Left renal pelvis (tissue), 4 donors: ENCODE measurements at regions not wholly inside any gene's neighbourhood (a gene's known extent, or its start where the extent isn't known, plus 50 kb on each side); places are given as distances from the start of the nearest gene placed in this dataset.

Experiments
- DNase-seq, 4 donors: peaks; one replicate each; pipeline ENCODE4 v3.0.0-alpha.2; 2013; ENCODE audit warnings: low read depth in 4 of 4, low spot score in 3 of 4

DNA sequence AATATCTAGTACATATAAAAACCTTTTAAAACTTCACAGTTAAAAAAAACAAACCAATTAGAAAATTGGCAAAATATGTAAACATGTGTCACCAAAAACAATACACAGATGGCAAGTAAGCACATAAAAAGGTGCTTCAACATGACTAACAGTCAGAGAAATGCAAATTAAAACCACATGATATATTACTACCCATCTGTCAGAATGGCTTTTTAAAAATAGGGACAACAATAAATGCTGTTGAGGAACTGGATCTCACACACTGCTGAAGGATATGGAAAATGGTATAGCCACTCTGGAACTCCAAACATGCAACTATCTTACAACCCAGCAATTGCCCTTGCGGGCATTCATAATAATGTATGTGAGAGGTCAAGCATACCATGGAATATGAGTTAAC is 1153.6 kb downstream of the FLRT2 start:
- DNase-seq, result no peak

DNA sequence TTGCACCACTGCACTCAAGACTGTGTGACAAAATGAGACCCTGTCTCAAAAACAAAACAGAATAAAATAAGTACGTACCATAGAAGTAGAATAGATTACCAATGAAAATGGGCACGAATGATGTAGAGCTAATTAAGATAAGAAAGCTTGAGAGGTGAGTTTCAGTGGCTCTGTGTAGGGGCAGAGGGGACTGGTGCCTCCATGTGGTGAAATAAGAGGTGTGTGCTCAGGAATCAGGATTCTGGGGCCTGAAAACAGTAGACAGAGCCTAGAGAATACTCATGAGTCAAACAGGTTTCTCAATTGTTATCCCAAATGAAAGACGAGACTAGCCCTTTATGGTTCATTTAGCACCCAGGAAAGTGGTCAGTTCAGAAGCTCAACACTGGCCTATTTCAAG is 1145.1 kb downstream of the FLRT2 start:
- no peak for DNase-seq

GRCh38 chr14:86673523-86673969 is 1143.6 kb downstream of the FLRT2 start:
- no peak for DNase-seq

DNA sequence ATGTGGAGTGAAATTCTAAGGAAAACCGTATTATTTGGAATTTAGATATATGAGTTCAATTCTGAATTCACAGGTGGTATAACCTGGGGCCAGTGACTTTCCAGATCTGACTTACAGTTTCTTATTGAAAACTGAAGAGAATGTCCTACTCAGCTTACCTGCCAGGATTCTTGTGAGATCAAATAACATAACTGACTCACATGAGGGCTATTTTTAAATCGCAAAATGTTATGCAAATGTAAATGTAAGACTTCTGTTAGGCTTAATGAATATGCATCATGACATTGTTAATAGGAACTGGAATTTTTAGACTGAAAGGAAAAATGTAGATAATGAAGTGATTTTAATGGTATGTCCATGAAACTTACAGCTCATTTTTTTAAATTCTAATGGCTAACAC is 1142.1 kb downstream of the FLRT2 start:
- no peak for DNase-seq

DNA sequence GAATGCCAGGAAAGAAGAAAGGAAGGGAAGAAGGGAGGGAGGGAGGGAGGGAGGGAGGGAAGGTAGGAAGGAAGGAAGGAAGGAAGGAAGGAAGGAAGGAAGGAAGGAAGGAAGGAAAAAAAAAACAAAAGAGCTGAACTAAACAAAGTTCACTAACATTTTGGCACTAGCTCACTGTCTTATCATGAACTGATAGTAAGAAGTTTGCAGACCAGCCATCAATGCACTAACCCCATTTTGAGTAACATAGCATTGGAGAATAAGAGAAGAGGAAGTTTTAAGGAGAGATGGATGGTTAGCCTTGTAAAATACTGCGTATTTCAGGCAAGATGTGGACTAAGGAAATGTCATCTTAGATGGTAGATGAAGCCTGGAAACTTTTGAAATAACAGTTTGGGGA is 1136.0 kb downstream of the FLRT2 start:
- DNase-seq, result no peak

DNA sequence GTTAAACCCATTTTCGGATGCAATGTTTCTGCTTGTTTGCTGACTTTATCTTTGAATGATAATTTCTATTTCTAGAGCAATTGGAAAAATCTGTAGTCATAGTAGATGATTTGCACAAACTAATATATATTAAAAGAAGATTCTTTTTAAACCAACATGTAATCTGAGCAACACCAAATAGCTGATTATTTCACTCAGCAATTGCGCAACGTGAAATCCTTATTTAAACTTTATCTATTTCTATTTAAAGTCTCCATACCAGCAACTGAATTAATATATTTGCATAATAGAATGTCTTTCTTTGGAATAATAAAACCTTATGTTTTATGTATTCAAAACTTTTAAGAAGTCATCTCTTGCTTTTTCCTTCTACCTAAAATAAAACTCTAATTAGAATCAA is 1132.4 kb downstream of the FLRT2 start:
- no peak for DNase-seq

DNA sequence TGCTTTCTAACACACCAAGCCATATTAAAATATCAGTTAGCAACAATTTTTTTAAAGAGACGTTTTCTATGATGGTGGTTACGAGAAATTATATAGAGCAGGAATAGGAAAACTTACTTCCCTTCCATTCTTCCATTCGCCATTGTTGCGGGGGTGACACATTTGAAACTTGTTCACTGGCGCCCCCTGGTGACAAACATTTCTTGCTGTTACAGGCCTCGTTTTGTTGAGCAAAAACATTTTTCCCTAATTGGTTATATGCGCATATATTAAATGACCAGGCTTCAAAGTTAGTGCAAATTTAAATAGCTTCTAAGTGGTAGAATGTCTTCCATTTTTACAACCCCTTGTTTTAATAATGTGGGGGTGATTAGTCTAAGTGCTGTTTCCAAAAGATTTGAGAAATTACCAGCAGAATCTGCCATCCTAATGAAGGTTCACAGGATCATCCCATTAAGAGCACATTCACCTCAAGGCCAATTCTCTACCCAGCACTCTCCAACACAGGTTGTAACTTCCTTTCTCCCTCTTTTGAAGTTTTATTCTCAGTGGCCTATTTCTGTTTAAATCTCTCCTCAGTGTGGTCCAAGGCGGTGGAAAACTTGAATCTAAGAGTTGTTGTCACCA is 1124.7 kb downstream of the FLRT2 start:
- peak in 1 of 4 donors; percentile 2 for DNase-seq

DNA sequence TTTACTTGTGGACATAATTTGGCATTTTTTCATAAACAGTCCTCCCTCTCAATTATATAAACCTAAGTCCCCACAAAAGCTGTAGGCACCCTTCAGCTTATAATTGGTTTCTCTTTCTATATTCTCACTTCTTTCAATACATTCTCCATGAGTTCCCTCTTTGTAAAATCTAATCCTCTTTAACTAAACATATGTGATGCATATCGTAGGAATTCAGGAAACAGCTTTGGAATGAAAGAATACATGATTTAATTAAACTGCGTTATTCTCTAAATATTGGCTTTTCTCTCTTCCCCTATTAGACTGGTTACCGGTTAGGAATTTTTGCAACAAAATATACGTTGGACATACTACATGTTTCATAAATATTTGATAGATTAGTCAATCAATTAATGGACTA is 1122.6 kb downstream of the FLRT2 start:
- no peak for DNase-seq

GRCh38 chr14:86646696-86647690 is 1117.0 kb downstream of the FLRT2 start:
- DNase-seq, result no peak

DNA sequence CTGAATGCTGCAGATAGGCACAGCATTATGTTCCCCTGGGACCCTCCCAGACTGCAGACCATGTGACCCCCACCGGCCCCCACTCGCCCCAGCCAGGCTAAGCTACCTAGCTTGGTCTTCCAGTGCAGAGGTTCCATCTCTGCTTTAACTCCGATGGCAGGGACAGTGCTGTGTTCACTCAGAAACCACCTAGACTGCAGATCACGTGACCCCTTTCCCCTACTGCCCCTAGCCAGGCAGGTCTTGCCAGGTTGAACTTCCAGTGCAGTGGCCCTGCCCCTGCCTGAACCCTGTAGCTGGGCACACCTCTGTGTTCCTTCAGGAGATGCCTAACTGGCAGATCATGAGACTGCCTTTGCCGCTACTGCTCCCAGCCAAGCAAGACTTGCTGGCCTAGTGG is 1116.2 kb downstream of the FLRT2 start:
- DNase-seq, result no peak

- DNase-seq, result no peak
Observed at GRCh38 chr14:86641310-86641709, 1111.4 kb downstream of the FLRT2 start.

DNA sequence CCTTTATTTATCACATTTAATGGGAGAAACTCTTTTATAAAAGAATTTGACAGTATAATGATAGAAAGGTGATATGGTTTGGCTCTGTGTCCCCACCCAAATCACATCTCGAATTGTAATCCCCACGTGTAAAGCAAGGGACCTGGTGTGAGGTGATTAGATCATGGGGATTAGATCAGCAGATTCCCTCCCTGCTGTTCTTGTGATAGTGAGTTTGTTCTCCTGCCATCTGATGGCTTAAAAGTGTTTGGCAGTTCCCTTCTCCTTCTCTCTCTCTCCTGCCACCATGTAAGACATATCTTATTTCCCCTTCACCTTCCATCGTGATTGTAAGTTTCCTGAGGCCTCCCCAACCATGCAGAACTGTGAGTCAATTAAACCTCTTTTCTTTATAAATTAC is 1110.3 kb downstream of the FLRT2 start:
- no peak for DNase-seq

GRCh38 chr14:86639666-86640065 is 1109.7 kb downstream of the FLRT2 start:
- no peak for DNase-seq

- DNase-seq, result no peak
Observed at GRCh38 chr14:86639146-86639545, 1109.2 kb downstream of the FLRT2 start.

- DNase-seq, result no peak
Observed at GRCh38 chr14:86627080-86627479, 1097.1 kb downstream of the FLRT2 start.

DNA sequence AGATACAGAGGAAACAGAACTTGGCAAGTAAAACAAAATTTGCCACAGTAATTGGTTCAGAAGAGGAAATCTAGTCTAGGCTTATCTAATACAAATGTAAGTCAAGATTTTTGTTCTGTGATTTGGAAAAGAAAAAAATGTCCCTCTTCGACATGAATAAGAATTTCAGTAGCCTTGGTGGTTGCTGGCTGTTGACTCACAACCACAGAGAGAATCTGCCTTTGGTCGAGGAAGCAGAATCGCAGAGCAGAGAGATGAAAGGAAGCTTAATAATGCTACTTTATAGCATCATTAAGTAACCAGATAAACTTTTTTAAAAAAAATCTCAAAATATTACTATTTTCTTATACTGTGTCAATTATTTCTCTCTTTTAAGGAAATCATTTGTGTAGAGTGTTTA is 1096.6 kb downstream of the FLRT2 start:
- no peak for DNase-seq

- DNase-seq, result no peak
Observed at GRCh38 chr14:86625637-86626036, 1095.7 kb downstream of the FLRT2 start.

DNA sequence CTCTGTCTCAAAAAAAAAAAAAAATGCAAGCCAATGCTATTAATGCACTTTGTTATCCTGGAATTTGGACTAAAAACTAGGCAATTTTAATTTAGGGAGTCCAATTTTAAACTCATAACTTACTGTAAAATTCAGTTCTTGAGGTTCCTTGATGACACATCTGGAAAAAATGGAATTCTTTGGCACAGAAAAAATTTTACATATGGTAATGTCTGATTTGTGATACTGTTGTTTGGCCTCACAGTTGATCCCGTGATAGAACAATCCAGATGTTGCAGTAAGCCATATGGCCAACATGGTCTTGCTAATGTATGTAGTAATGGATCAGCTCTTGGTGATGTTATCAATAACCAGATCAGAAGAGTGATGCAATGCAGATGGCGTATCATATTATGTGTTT is 1089.8 kb downstream of the FLRT2 start:
- no peak for DNase-seq

- peak; percentile 48 to 62 (median 56) for DNase-seq
Observed at GRCh38 chr14:86613786-86614185, 1083.8 kb downstream of the FLRT2 start.

GRCh38 chr14:86613126-86613525 is 1083.2 kb downstream of the FLRT2 start:
- peak; percentile 26 to 43 (median 29) for DNase-seq

DNA sequence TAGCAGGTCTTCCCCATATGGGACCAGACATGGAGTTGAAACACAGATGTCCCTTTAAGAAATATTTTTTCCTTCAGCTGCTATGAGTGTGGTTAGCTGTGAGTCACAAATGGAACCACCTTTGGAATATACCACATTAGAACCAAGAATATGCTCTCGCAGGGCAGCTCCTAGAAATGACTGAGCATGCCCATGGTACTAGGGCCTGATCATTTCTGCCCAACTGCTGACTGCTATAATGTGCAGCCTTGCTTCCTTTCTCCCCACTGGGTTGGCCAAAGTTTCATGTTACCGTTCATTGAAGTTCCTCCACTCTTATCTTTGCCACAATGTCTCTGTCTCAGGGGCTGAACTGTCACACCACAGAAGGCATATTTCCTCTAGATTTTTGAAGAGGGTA is 1074.6 kb downstream of the FLRT2 start:
- no peak for DNase-seq

- no peak for DNase-seq
Observed at GRCh38 chr14:86602263-86602662, 1072.3 kb downstream of the FLRT2 start.
